Trophoblast cell (in vitro differentiated cells and primary cell): ENCODE measurements at regions not wholly inside any gene's neighbourhood (a gene's known extent, or its start where the extent isn't known, plus 50 kb on each side); places are given as distances from the start of the nearest gene placed in this dataset.

Source experiments
- DNase-seq, 2 donors: peaks; one replicate each; pipeline ENCODE4 v3.0.0-alpha.2; 2016
- H2AFZ ChIP-seq: 2 replicates; pipeline ENCODE4 v1.6.1; 2013; ENCODE audit warnings: low read length, moderate library complexity, mild to moderate bottlenecking; ENCODE audit not compliant: insufficient read depth, poor library complexity
- H2AK5ac ChIP-seq: 2 replicates; pipeline ENCODE4 v1.6.1; 2013; ENCODE audit warnings: mild to moderate bottlenecking, low read length
- H2BK120ac ChIP-seq: 2 replicates; pipeline ENCODE4 v1.6.1; 2013; ENCODE audit warnings: low read length, mild to moderate bottlenecking, moderate library complexity; ENCODE audit not compliant: insufficient read depth, poor library complexity
- H2BK12ac ChIP-seq: 2 replicates; pipeline ENCODE4 v1.6.1; 2013; ENCODE audit warnings: mild to moderate bottlenecking, low read length, moderate library complexity
- H2BK5ac ChIP-seq: 2 replicates; pipeline ENCODE4 v1.6.1; 2013; ENCODE audit warnings: low read length, low read depth, moderate library complexity, mild to moderate bottlenecking; ENCODE audit not compliant: poor library complexity
- H3K14ac ChIP-seq: 2 replicates; pipeline ENCODE4 v1.6.1; 2013; ENCODE audit warnings: mild to moderate bottlenecking, low read length
- H3K18ac ChIP-seq: 2 replicates; pipeline ENCODE4 v1.6.1; 2013; ENCODE audit warnings: mild to moderate bottlenecking, low read length
- H3K23ac ChIP-seq: 2 replicates; pipeline ENCODE4 v1.6.1; 2013; ENCODE audit warnings: low read length
- H3K27ac ChIP-seq: 2 replicates; pipeline ENCODE4 v1.5.1; 2013; ENCODE audit warnings: low read depth, mild to moderate bottlenecking, inconsistent platforms, low read length, moderate library complexity
- H3K27me3 ChIP-seq: 2 replicates; pipeline ENCODE4 v1.6.1; 2013; ENCODE audit warnings: inconsistent platforms, mild to moderate bottlenecking, low read length, moderate library complexity; ENCODE audit not compliant: insufficient read depth
- H3K36me3 ChIP-seq, 2 experiments: 1 replicate in 1 of 2; 2 replicates in 1 of 2; pipeline ENCODE4 v1.6.1; 2013; ENCODE audit warnings: low read length in 2 of 2, mild to moderate bottlenecking in 2 of 2, moderate library complexity in 1 of 2; ENCODE audit not compliant: insufficient read depth in 2 of 2, control insufficient read depth in 1 of 2
- H3K4ac ChIP-seq: 2 replicates; pipeline ENCODE4 v1.6.1; 2013; ENCODE audit warnings: low read depth, mild to moderate bottlenecking, low read length, moderate library complexity
- H3K4me1 ChIP-seq, 2 experiments: 1 replicate in 1 of 2; 2 replicates in 1 of 2; pipeline ENCODE4 v1.6.1; 2013; ENCODE audit warnings: low read length in 2 of 2, mild to moderate bottlenecking in 2 of 2, moderate library complexity in 1 of 2; ENCODE audit not compliant: insufficient read depth in 2 of 2, control insufficient read depth in 1 of 2
- H3K4me2 ChIP-seq: 2 replicates; pipeline ENCODE4 v1.6.1; 2013; ENCODE audit warnings: inconsistent platforms, mild to moderate bottlenecking, low read length, moderate library complexity
- H3K4me3 ChIP-seq: 2 replicates; pipeline ENCODE4 v1.5.1; 2013; ENCODE audit warnings: mild to moderate bottlenecking, low read depth, low read length, inconsistent platforms
- H3K79me1 ChIP-seq: one replicate; pipeline ENCODE4 v1.6.1; 2013; ENCODE audit warnings: low read length
- H3K79me2 ChIP-seq: 2 replicates; pipeline ENCODE4 v1.6.1; 2013; ENCODE audit warnings: low read length, mild to moderate bottlenecking; ENCODE audit not compliant: control insufficient read depth, insufficient read depth, poor library complexity
- H3K9ac ChIP-seq: 2 replicates; pipeline ENCODE4 v1.6.1; 2013; ENCODE audit warnings: mild to moderate bottlenecking, low read length
- H3K9me3 ChIP-seq: 2 replicates; pipeline ENCODE4 v1.6.1; 2013; ENCODE audit warnings: low read depth, mild to moderate bottlenecking, control low read depth, inconsistent platforms, low read length; ENCODE audit not compliant: insufficient read depth
- H4K12ac ChIP-seq: 2 replicates; pipeline ENCODE4 v1.6.1; 2013; ENCODE audit warnings: low read depth, mild to moderate bottlenecking, low read length, moderate library complexity
- H4K8ac ChIP-seq: 2 replicates; pipeline ENCODE4 v1.6.1; 2013; ENCODE audit warnings: low read depth, mild to moderate bottlenecking, low read length, moderate library complexity
- H4K91ac ChIP-seq: one replicate; pipeline ENCODE4 v1.6.1; 2013; ENCODE audit warnings: low read depth, mild to moderate bottlenecking, low read length, moderate library complexity
- WGBS: extraction: QIAGEN DNeasy Blood & Tissue Kit; methylation state at CpG from one replicate; pipeline ENCODE4 v1.1.7; 2013; ENCODE audit warnings: missing lambda C conversion rate; ENCODE audit not compliant: insufficient read length, insufficient coverage; ENCODE audit errors: extremely low coverage; 5-methylcytosine and 5-hydroxymethylcytosine counted together

- no peak overlapping the region for H2BK5ac ChIP-seq
- no peak overlapping the region for H2AK5ac ChIP-seq
- no peak overlapping the region for H2BK120ac ChIP-seq
- peaks cover 21% of the 10 kb centered on the region for H3K27me3 ChIP-seq
- H3K27ac ChIP-seq, result no peak overlapping the region
- no peak overlapping the region for H3K4me2 ChIP-seq
- H3K14ac ChIP-seq, result no peak overlapping the region
- no peak overlapping the region for H4K91ac ChIP-seq
- H3K9me3 ChIP-seq, result no peaks in the 10 kb centered on the region
- no peaks in the 10 kb centered on the region for H3K79me1 ChIP-seq
- no CpG with 5 or more reads among the region's 8 CpGs for WGBS
- H3K9ac ChIP-seq, result no peak overlapping the region
- H4K12ac ChIP-seq, result no peak overlapping the region
- H3K79me2 ChIP-seq, result no peaks in the 10 kb centered on the region
- H3K4me1 ChIP-seq, result no peaks in the 10 kb centered on the region
- no peak overlapping the region for H2BK12ac ChIP-seq
- no peak overlapping the region for H2AFZ ChIP-seq
- no peak overlapping the region for H3K23ac ChIP-seq
- H3K36me3 ChIP-seq, result no peaks in the 10 kb centered on the region
- no peak overlapping the region for H3K18ac ChIP-seq
- DNase-seq, result no peak
- H4K8ac ChIP-seq, result no peak overlapping the region
- no peak overlapping the region for H3K4me3 ChIP-seq
- no peak overlapping the region for H3K4ac ChIP-seq
These were observed 217.4 kb upstream of the FOXF1 start for GRCh38 chr16:86292942-86293341.

GRCh38 chr16:86293906-86294305, 216.4 kb upstream of the FOXF1 start:
- no peak overlapping the region for H3K9ac ChIP-seq

GRCh38 chr16:86294535-86295196, 215.7 kb upstream of the FOXF1 start:
- Histone ChIP-seq H3K18ac (no peak overlapping the region), H3K79me1 (no peaks in the 10 kb centered on the region), H2AK5ac (no peak overlapping the region), H3K4me2 (no peak overlapping the region), H3K14ac (no peak overlapping the region), H3K9me3 (no peaks in the 10 kb centered on the region), H3K27ac (no peak overlapping the region), H4K8ac (no peak overlapping the region), H3K36me3 (no peaks in the 10 kb centered on the region), H3K27me3 (peaks cover 4% of the 10 kb centered on the region), H4K91ac (no peak overlapping the region), H3K4me3 (no peak overlapping the region), H2AFZ (no peak overlapping the region), H3K79me2 (no peaks in the 10 kb centered on the region), H4K12ac (no peak overlapping the region), H2BK120ac (no peak overlapping the region), H3K4ac (no peak overlapping the region), H3K23ac (no peak overlapping the region), H2BK5ac (no peak overlapping the region), H2BK12ac (no peak overlapping the region), H3K4me1 (peaks cover 0 to 3% of the 10 kb centered on the region in 2 experiments), H3K9ac (no peak overlapping the region)
- no CpG with 5 or more reads among the region's 16 CpGs for whole genome bisulfite sequencing
- DNase-seq, result no peak

More at GRCh38 chr16:86293906-86294305, 216.4 kb upstream of the FOXF1 start:
- Histone ChIP-seq H2AK5ac (no peak overlapping the region), H2BK5ac (no peak overlapping the region), H4K12ac (no peak overlapping the region), H3K4me3 (no peak overlapping the region), H3K4me1 (peaks cover 0 to 3% of the 10 kb centered on the region in 2 experiments), H2BK12ac (no peak overlapping the region), H3K14ac (no peak overlapping the region), H3K23ac (no peak overlapping the region), H2AFZ (no peak overlapping the region), H3K27me3 (peaks cover 11% of the 10 kb centered on the region), H4K8ac (no peak overlapping the region), H3K4ac (no peak overlapping the region), H4K91ac (no peak overlapping the region), H3K79me2 (no peaks in the 10 kb centered on the region), H3K9me3 (no peaks in the 10 kb centered on the region), H3K27ac (no peak overlapping the region), H3K79me1 (no peaks in the 10 kb centered on the region), H3K4me2 (no peak overlapping the region), H3K36me3 (no peaks in the 10 kb centered on the region), H2BK120ac (no peak overlapping the region), H3K18ac (no peak overlapping the region)
- no CpG with 5 or more reads among the region's 16 CpGs for WGBS
- no peak for DNase-seq

- Histone ChIP-seq H3K79me1 (peaks cover 2% of the 10 kb centered on the region), H2BK12ac (no peak overlapping the region), H2BK120ac (no peak overlapping the region), H3K4me1 (peaks cover 0 to 10% of the 10 kb centered on the region in 2 experiments), H3K9ac (no peak overlapping the region), H2AK5ac (no peak overlapping the region), H3K14ac (no peak overlapping the region), H3K9me3 (no peaks in the 10 kb centered on the region), H3K23ac (no peak overlapping the region), H3K4me2 (no peak overlapping the region), H3K36me3 (no peaks in the 10 kb centered on the region), H3K79me2 (no peaks in the 10 kb centered on the region), H3K27ac (no peak overlapping the region), H3K4me3 (no peak overlapping the region), H2BK5ac (no peak overlapping the region), H3K4ac (no peak overlapping the region), H2AFZ (no peak overlapping the region), H4K12ac (no peak overlapping the region), H4K8ac (no peak overlapping the region), H4K91ac (no peak overlapping the region), H3K27me3 (no peaks in the 10 kb centered on the region), H3K18ac (no peak overlapping the region)
- no CpG with 5 or more reads among the region's 10 CpGs for WGBS
- no peak for DNase-seq
These were observed 214.1 kb upstream of the FOXF1 start for GRCh38 chr16:86296256-86296655.
